ENCODE measurements at regions not wholly inside any gene's neighbourhood (a gene's known extent, or its start where the extent isn't known, plus 50 kb on each side); places are given as distances from the start of the nearest gene placed in this dataset.

GRCh38 chr6:44685213-44685612 lies 297.7 kb downstream of the CDC5L start:
- no peak for DNase-seq

GRCh38 chr6:44696099-44696498 lies 308.6 kb downstream of the CDC5L start:
- no peak for DNase-seq

GRCh38 chr6:44696686-44697085 lies 309.2 kb downstream of the CDC5L start:
- no peak for DNase-seq

- no peak for DNase-seq
These were observed 309.8 kb downstream of the CDC5L start for GRCh38 chr6:44697327-44697726.

GRCh38 chr6:44698602-44699001 lies 311.1 kb downstream of the CDC5L start:
- DNase-seq: no peak

- DNase-seq: no peak
These were observed 311.6 kb downstream of the CDC5L start for GRCh38 chr6:44699082-44699481.

- DNase-seq: no peak
These were observed 312.3 kb downstream of the CDC5L start for GRCh38 chr6:44699851-44700250.

- no peak for DNase-seq
These were observed 312.9 kb downstream of the CDC5L start for GRCh38 chr6:44700422-44700821.

- DNase-seq: no peak
These were observed 313.6 kb downstream of the CDC5L start for GRCh38 chr6:44701038-44701636.

- DNase-seq: no peak
These were observed 314.2 kb downstream of the CDC5L start for GRCh38 chr6:44701637-44702101.

GRCh38 chr6:44702292-44702691 lies 314.8 kb downstream of the CDC5L start:
- DNase-seq: no peak

- DNase-seq: no peak
These were observed 317.0 kb downstream of the CDC5L start for GRCh38 chr6:44704240-44705150.

GRCh38 chr6:44705596-44705995 lies 318.1 kb downstream of the CDC5L start:
- no peak for DNase-seq

GRCh38 chr6:44706011-44706410 lies 318.5 kb downstream of the CDC5L start:
- DNase-seq: no peak

- DNase-seq: no peak
These were observed 320.7 kb downstream of the CDC5L start for GRCh38 chr6:44708208-44708607.

- no peak for DNase-seq
These were observed 325.0 kb downstream of the CDC5L start for GRCh38 chr6:44712353-44713111.

GRCh38 chr6:44715188-44715587 lies 327.7 kb downstream of the CDC5L start:
- DNase-seq: no peak

- no peak for DNase-seq
These were observed 328.4 kb downstream of the CDC5L start for GRCh38 chr6:44715925-44716324.

- DNase-seq: no peak
These were observed 329.9 kb downstream of the CDC5L start for GRCh38 chr6:44717431-44717830.

GRCh38 chr6:44721954-44722578 lies 334.6 kb downstream of the CDC5L start:
- no peak for DNase-seq

GRCh38 chr6:44722736-44723135 lies 335.2 kb downstream of the CDC5L start:
- DNase-seq: no peak

- no peak for DNase-seq
These were observed 336.1 kb downstream of the CDC5L start for GRCh38 chr6:44723439-44724197.
